ENCODE measurements at regions not wholly inside any gene's neighbourhood (a gene's known extent, or its start where the extent isn't known, plus 50 kb on each side); places are given as distances from the start of the nearest gene placed in this dataset.
A peak's percentile ranks its signal among the peaks of the same experiment; 100 is the strongest.

- H3K9me3 Mint-ChIP-seq (ENCODE audit: unreplicated experiment), result no peaks in the 10 kb centered on the region
- no peak overlapping the region for H3K4me3 Mint-ChIP-seq (ENCODE audit: unreplicated experiment)
- no peaks in the 10 kb centered on the region for H3K4me1 Mint-ChIP-seq (ENCODE audit: unreplicated experiment)
- H3K36me3 Mint-ChIP-seq (ENCODE audit: unreplicated experiment), result no peaks in the 10 kb centered on the region
- H3K27ac Mint-ChIP-seq (ENCODE audit: unreplicated experiment), result no peak overlapping the region
- TF ChIP-seq CTCF (IDR thresholded peaks at IDR 0.05), result no peak
- no peak for DNase-seq (ENCODE audit: extremely low spot score, unreplicated experiment)
- H3K27me3 Mint-ChIP-seq (ENCODE audit: unreplicated experiment), result peaks cover 16% of the 10 kb centered on the region
Measured at GRCh38 chr6:8203337-8203736, 101.0 kb upstream of the EEF1E1 start.

DNA sequence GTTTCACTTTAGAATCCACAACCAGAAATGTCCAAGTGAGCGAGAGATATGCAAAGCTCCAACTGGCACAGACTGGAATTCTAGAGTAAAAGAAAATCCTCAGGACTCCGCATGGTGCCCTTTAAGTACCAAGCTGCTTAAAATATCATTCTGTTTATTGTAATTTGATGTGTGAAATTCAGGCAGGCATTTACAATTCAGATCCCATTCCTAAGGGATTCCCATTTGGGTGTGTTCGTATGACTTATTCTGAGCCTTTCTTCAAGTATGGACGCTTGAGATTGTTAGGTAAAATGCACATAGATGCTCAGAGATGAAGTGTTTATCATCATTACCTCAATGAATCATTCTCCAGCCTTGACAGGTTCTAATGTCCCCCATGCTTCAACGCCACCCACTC is 99.3 kb upstream of the EEF1E1 start:
- no peak for TF ChIP-seq CTCF (IDR thresholded peaks at IDR 0.05)
- no peaks in the 10 kb centered on the region for H3K4me1 Mint-ChIP-seq (ENCODE audit: unreplicated experiment)
- H3K36me3 Mint-ChIP-seq (ENCODE audit: unreplicated experiment), result no peaks in the 10 kb centered on the region
- H3K27ac Mint-ChIP-seq (ENCODE audit: unreplicated experiment), result no peak overlapping the region
- no peak for DNase-seq (ENCODE audit: extremely low spot score, unreplicated experiment)
- no peak overlapping the region for H3K4me3 Mint-ChIP-seq (ENCODE audit: unreplicated experiment)
- no peaks in the 10 kb centered on the region for H3K9me3 Mint-ChIP-seq (ENCODE audit: unreplicated experiment)
- peaks cover 16% of the 10 kb centered on the region for H3K27me3 Mint-ChIP-seq (ENCODE audit: unreplicated experiment)

DNA sequence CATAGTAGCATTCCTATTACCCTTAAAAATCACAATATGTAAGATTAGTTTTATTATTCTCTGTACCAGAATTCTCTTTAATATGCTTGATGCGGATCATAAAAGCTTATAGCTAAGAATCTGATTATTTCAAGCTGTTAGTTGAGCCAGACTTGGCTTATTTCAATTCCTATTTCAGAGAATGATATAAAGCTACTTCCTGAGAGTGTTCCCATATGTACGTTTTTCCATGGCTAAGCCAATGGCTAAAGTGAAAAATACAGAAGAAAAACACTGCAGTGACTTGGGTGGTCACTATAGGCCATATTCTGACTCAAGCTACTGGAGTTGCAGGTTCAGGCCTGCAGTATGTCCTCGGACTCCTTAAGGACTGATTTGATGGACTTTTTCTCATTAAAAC is 97.9 kb upstream of the EEF1E1 start:
- peaks cover 11% of the 10 kb centered on the region for H3K27me3 Mint-ChIP-seq (ENCODE audit: unreplicated experiment)
- no peak overlapping the region for H3K4me3 Mint-ChIP-seq (ENCODE audit: unreplicated experiment)

DNA sequence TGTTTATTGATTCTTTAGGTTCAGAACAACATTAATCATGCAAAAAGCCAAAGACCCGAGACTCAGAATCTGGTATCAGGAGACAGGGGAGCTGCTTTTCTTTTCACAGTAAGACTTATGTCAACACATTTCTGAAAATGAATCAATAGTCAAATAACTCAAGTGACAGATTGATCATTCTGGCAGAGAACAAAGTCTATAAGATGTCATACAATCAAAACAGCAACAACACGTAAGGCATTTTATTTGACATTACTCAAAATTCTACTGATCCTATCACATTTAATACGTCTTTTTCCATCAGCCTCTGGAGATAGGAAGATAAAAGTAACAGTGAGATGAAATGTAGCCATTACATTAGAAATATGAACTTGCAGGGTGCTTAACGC is 93.4 kb upstream of the EEF1E1 start:
- Mint-ChIP-seq H3K4me1 (ENCODE audit: unreplicated experiment) (peaks cover 11% of the 10 kb centered on the region), H3K36me3 (ENCODE audit: unreplicated experiment) (no peaks in the 10 kb centered on the region), H3K27me3 (ENCODE audit: unreplicated experiment) (peaks cover 3% of the 10 kb centered on the region), H3K9me3 (ENCODE audit: unreplicated experiment) (no peaks in the 10 kb centered on the region), H3K27ac (ENCODE audit: unreplicated experiment) (no peak overlapping the region), H3K4me3 (ENCODE audit: unreplicated experiment) (no peak overlapping the region)
- TF ChIP-seq CTCF (IDR thresholded peaks at IDR 0.05), result no peak
- DNase-seq (ENCODE audit: extremely low spot score, unreplicated experiment), result no peak

More for the DNA sequence above, 97.9 kb upstream of the EEF1E1 start:
- H3K27ac Mint-ChIP-seq (ENCODE audit: unreplicated experiment), result no peak overlapping the region
- H3K9me3 Mint-ChIP-seq (ENCODE audit: unreplicated experiment), result no peaks in the 10 kb centered on the region
- TF ChIP-seq CTCF (IDR thresholded peaks at IDR 0.05), result no peak
- no peaks in the 10 kb centered on the region for H3K36me3 Mint-ChIP-seq (ENCODE audit: unreplicated experiment)
- no peaks in the 10 kb centered on the region for H3K4me1 Mint-ChIP-seq (ENCODE audit: unreplicated experiment)
- DNase-seq (ENCODE audit: extremely low spot score, unreplicated experiment), result no peak

GRCh38 chr6:8195040-8195713 is 92.8 kb upstream of the EEF1E1 start:
- peak; percentile 28 for TF ChIP-seq CTCF (IDR thresholded peaks at IDR 0.05)
- peaks cover 3% of the 10 kb centered on the region for H3K27me3 Mint-ChIP-seq (ENCODE audit: unreplicated experiment)

More at GRCh38 chr6:8195040-8195713, 92.8 kb upstream of the EEF1E1 start:
- H3K9me3 Mint-ChIP-seq (ENCODE audit: unreplicated experiment), result no peaks in the 10 kb centered on the region
- no peak overlapping the region for H3K4me3 Mint-ChIP-seq (ENCODE audit: unreplicated experiment)
- no peak overlapping the region for H3K27ac Mint-ChIP-seq (ENCODE audit: unreplicated experiment)
- peaks cover 11% of the 10 kb centered on the region for H3K4me1 Mint-ChIP-seq (ENCODE audit: unreplicated experiment)
- no peaks in the 10 kb centered on the region for H3K36me3 Mint-ChIP-seq (ENCODE audit: unreplicated experiment)
- DNase-seq (ENCODE audit: extremely low spot score, unreplicated experiment), result no peak

Measured in osteocyte (in vitro differentiated cells).